Epithelial cell of esophagus (primary cell): ENCODE measurements at regions not wholly inside any gene's neighbourhood (a gene's known extent, or its start where the extent isn't known, plus 50 kb on each side); places are given as distances from the start of the nearest gene placed in this dataset.

ENCODE experiments used
- DNase-seq: peaks from one replicate; pipeline ENCODE4 v3.0.0; 2010; ENCODE audit warnings: low read depth
- H3K4me3 ChIP-seq: 2 replicates; pipeline ENCODE4 v1.5.1; 2011; ENCODE audit warnings: mild to moderate bottlenecking, low read length, control low read depth
- TF ChIP-seq, protein P1 (sequence below): IDR thresholded peaks from 2 replicates; pipeline ENCODE4 v1.5.1; 2011; ENCODE audit warnings: low read depth, mild to moderate bottlenecking, low read length, control low read depth, inconsistent platforms; ENCODE audit not compliant: insufficient read depth; ENCODE audit errors: missing control alignments

DNA sequence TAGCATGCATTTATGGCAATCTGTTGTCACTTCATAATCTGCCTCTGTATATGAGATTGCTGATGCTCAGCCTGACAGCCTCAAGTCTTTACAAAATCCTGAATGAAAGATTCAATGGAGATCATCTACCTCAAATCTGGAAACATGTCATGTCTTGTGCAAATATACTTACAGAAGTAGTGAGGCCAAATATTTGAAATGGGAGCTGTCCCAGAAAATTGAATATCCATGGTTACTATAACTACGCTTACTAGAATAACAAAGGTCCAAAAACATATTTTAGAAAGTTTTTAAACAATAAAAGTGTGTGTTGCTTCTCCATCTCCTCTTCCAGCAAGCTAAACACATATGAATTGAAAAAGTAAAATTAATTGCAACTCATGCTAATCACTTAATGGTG lies 133.2 kb upstream of the DPH6 start:
- TF ChIP-seq, protein P1, sequence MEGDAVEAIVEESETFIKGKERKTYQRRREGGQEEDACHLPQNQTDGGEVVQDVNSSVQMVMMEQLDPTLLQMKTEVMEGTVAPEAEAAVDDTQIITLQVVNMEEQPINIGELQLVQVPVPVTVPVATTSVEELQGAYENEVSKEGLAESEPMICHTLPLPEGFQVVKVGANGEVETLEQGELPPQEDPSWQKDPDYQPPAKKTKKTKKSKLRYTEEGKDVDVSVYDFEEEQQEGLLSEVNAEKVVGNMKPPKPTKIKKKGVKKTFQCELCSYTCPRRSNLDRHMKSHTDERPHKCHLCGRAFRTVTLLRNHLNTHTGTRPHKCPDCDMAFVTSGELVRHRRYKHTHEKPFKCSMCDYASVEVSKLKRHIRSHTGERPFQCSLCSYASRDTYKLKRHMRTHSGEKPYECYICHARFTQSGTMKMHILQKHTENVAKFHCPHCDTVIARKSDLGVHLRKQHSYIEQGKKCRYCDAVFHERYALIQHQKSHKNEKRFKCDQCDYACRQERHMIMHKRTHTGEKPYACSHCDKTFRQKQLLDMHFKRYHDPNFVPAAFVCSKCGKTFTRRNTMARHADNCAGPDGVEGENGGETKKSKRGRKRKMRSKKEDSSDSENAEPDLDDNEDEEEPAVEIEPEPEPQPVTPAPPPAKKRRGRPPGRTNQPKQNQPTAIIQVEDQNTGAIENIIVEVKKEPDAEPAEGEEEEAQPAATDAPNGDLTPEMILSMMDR = no peak
- DNase-seq = no peak
- H3K4me3 ChIP-seq = no peak overlapping the region

DNA sequence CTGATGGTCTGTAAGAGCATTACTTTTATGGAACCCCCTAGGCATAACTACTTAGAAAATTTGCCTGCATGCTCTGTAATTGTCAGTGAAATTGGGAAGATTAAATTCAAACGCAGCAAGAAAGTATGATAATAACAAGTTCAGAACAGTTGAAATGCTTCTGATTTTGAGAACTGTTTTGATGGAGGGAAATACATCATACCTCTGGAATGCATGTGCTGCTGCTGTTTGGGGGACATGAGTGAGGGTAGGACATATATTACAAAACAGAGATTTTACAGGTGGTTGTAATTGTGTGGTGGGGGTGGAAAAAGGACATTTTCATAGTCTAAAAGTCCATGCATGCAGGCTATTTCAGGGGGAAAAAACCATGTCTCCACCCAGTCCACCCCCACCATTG lies 135.0 kb upstream of the DPH6 start:
- no peak overlapping the region for H3K4me3 ChIP-seq
- TF ChIP-seq, protein P1 = no peak
- DNase-seq = no peak

DNA sequence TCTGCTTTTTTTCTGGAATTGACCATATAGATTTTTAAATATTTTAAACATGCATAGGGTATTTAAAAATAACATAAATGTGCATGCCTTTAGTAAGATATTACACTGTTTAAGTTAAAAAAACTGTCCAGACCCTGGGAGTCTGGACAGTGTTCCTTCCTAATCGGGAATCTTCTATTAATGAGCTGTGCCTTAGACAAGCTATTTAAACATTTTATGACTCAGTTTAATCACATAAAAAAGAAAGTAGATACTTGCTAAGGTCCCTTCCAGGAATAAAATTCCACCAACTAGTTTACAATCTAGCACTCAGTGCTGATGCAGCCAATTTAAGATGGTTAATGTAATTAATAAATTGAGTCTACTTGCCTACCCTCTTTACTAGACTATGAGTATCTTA lies 140.4 kb upstream of the DPH6 start:
- no peak overlapping the region for H3K4me3 ChIP-seq
- TF ChIP-seq, protein P1 = no peak
- DNase-seq = no peak

DNA sequence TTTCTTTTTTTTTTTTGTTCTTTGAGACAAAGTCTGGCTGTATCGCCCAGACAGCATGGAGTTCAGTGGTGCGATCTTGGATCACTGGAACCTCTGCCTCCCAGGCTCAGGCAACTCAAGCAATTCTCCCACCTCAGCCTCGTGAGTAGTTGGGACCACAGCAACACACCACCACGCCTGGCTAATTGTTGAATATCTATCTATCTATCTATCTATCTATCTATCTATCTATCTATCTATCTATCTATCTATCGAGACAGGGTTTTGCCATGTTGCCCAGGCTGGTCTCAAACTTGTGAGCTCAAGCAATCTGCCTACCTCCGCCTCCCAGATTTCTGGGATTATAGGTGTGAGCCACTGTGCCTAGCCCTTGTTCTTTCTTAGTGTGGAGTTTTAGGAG lies 143.3 kb upstream of the DPH6 start:
- TF ChIP-seq, protein P1 = no peak
- H3K4me3 ChIP-seq = no peak overlapping the region
- DNase-seq = no peak

DNA sequence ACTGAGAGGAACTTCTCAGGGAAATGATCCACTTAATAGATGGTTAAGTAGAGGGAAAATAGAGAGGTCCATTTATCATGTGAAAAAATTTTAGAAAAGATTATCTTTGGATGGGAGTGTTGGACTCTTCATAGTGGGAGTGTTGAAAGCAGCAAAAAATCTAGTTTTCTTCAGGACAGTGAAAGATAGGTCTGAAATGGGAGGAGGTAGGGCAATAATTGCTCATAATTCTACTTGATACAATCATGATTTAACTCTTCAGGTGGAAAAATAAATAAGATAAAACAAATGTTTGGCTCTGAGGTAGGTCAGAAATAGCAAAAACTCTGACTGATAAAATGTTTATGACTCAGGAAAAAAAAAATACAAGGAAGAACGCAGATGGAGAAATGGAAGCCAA lies 144.1 kb upstream of the DPH6 start:
- TF ChIP-seq, protein P1 = no peak
- no peak for DNase-seq
- H3K4me3 ChIP-seq = no peak overlapping the region

DNA sequence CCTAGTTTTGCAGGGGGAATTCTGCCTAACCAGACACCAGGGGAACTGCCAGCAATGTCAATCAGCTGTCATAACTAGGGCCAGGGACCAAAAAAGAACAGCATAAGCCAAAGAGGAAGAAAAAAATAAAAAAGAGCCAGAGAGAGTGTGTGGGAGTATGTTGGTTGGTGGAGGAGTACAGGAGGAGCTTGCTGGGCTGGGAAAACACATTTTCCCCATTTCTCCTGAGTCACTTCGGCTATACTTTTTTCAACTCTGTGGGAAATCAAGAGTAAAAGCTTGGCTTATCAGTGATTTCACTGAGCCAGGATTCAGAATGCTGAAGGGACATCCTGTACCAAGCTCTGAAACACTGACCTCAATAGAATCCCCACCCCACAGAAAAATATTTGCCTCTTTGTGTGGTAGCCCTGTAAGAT lies 144.7 kb upstream of the DPH6 start:
- no peak overlapping the region for H3K4me3 ChIP-seq
- TF ChIP-seq, protein P1 = no peak
- no peak for DNase-seq

DNA sequence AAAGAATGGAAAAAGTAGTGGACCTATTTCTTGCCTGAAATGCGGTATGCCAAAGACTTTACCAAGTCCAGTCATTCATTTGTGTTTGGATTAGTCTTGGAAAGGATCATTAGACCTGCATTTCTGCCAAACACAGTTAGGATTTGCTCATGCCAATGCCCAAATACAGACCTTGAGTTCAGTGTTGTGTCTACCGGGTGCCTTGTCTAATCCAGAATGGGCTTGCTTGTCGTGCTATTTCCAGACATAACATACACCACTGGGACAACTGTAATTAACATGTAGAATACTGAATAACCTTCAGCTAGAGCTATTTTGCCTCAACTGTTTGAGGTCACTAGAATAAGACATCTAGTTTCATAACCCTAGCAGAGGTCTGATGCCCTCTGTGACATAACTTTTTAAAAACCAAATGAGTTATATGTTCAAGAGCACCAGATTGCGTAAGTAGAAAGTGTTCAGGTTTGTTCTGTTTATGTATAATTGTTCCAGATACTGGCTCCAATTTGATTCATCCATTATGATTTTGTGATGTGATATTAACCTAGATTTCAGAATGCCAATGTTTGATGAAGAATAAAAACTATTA lies 145.3 kb upstream of the DPH6 start:
- TF ChIP-seq, protein P1 = no peak
- no peak overlapping the region for H3K4me3 ChIP-seq
- DNase-seq = no peak
